Activated gamma-delta T cell treated with Interleukin-2 at 50 U/mL for 16 hours (primary cell): ENCODE measurements at regions not wholly inside any gene's neighbourhood (a gene's known extent, or its start where the extent isn't known, plus 50 kb on each side); places are given as distances from the start of the nearest gene placed in this dataset.

ENCODE experiments used
- DNase-seq: peaks from one replicate; pipeline ENCODE4 v3.0.0-alpha.2; 2020

DNA sequence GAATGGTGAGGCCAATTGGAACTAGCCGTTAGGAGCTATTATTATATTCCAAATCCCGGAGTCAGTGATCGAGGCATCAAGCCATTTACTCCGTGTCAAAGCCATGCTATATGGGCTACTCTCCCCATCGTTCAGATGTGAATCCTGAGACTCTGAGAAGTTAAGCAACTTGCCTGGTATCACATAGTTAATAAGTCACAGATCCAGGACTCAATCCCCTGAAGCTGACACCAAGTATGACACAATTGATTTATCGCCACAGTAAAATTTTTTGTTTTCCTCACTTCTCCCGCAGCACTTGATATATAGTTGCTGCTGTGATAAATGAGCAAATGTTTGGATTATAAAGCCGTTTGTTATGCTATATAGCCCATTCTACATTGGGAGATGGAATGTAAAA, 50.8 kb upstream of the TSHZ2 start:
- no peak for DNase-seq

DNA sequence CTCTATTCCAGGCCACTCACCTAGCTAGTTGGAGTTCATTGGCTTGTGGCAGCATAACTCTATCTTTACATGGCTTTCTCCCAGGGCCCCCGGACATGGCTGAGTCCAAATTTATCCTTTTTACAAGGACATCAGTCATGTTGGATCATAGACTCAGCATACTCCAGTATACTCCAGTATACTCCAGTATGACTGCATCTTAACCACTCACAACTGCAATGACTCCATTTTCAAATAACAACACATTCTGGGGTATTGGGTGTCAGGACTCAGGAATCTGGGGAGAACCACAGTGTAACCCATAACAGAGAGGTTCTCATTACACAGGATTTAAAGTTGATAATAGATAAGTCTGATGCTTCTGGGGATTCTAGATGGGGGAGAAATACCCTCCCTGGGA, 53.8 kb upstream of the TSHZ2 start:
- DNase-seq, result no peak

GRCh38 chr20:52915564-52915963, 56.6 kb upstream of the TSHZ2 start:
- DNase-seq, result no peak

DNA sequence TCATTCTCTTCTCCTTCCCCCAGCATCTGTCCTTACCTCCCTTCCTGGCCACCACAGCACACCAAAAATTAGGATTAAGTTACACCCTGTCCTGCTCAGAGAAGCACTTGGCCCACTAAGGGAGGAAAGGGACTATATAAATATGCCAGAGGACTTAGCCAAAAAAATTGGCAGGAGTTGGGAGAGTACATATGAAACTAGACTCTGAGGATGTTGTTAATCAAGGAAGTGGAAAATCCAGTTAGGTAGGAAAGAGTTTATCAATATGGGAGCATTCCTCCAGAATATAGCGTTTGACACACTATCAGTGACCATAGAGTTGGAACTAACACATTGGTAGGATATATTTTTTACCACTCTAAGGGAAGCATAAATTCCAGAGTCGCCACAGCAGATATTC, 57.3 kb upstream of the TSHZ2 start:
- no peak for DNase-seq

DNA sequence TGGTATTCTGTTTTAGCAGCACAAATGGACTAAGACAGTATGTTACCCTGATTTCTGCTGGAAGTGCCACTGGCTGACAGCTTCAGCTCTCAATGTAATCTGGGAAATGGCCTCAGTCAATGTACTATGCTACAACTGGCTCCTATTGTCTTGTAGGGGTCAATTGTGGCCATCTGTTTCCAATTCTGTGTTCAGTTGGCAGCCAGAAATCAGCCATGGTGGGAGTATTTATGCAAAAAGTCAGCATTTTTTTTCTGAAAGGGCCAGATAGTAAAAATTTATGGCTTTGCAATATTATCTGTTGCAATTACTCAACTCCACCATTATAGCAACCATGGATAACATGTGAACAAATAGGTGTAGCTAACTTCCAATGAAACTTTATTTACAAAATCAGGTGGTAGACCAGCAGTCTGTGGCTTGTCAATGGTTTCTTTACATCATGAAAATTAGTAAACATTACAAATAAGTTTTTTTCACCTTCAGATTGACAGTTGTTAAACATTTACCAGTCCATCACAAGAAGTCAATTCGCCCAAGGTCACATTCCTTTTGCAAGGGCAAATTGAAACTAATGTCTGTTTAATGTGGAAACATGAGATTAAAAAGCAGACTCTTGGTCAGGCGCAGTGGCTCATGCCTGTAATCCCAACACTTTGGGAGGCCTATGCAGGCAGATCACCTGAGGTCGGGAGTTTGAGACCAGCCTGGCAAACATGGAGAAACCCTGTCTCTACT, 58.3 kb upstream of the TSHZ2 start:
- no peak for DNase-seq

DNA sequence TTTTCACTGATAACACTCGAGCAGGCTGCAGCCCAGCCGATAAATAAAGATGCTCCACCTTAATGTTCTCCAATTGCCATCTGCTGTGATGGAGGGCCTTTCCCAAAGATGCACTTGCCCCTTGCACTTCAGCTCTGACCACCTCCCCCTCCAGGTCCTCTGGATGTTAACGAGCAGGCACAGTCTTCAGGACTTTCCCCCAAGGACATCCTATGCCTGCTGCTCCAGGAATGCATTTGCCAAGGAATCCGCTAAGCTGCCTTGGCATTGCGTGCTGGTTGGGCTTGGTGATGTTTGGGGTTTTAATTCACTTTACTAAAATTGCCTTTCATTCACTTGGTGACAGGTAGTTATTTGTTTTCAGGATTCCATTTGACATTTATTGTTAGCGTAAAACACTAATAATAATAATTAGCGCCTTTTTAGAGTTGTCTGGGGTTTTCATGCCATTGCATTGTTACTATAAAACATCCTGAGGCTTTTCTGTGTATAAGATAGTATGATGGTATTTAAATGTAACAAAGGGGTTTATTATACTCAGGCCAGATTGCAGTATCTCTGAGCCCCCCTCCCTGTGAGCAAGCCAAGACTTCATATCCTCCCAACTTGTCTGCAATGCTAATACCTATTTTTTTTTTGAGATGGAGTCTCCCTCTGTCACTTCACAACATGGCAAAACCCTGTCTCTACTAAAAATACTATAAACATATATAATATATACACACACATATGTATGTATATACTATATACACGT, 66.7 kb upstream of the TSHZ2 start:
- no peak for DNase-seq

- DNase-seq, result no peak
Observed at GRCh38 chr20:52904837-52905236, 67.3 kb upstream of the TSHZ2 start.

- DNase-seq, result no peak
Observed at GRCh38 chr20:52899041-52899608, 73.0 kb upstream of the TSHZ2 start.

- DNase-seq, result no peak
Observed at GRCh38 chr20:52896348-52896747, 75.8 kb upstream of the TSHZ2 start.

DNA sequence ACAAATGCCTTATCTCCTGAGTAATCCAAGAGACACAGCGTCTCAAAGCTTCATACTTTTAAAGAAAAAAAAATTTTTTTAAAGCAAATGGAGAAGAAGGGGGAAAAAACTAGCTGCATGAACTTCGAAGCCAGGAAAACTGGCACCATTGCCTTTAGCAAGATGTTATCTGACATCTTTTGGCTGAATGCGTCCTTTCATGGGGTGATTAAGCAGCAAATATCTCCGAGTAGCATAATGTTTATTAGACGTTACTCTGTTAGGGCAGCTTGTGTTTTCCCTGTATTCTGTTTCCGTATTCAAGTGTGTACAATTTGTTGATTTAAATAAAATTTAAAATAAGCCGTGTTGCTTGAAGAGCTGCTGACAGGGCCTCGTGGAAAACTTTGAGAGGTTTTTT, 76.5 kb upstream of the TSHZ2 start:
- DNase-seq, result no peak

- DNase-seq, result no peak
Observed at GRCh38 chr20:52895235-52895634, 76.9 kb upstream of the TSHZ2 start.

- DNase-seq, result no peak
Observed at GRCh38 chr20:52893498-52893897, 78.7 kb upstream of the TSHZ2 start.

DNA sequence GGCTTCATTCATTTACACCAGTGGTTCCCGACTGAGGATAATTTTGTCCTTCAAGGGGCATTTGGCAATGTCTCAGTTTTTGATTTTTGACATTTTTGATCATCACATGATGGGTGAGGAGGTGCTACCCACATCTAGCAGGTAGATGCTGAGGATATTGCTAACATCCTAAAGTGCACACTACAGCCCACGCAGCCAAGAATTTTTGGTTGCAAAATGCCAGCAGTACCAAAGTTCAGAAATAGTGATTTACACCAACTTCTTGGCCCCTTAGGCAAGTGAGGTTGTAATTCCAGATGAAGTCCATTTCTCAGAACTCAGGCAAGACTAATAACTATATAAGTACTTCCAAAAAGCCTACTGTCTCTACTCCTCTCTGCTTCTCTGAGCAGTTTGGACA, 80.1 kb upstream of the TSHZ2 start:
- DNase-seq, result no peak

DNA sequence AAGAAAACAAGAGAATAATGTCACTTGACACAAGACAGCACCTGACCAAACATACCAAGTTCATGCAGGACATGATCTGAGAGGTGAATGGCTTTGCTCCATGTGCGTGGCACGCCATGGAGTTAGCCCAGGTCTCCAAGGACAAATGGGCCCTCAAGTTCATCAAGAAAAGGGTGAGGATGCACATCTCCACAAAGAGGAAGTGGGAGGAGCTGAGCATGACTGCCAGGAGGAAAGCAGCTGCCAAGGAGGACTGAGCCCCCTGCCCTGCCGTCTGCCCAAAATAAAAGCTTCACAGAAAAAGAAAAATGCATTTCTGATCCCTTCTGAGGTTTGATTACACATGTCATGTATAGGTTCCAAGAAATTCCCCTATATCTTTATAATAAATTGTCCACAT, 82.0 kb upstream of the TSHZ2 start:
- DNase-seq, result no peak

- DNase-seq, result no peak
Observed at GRCh38 chr20:52889225-52889624, 82.9 kb upstream of the TSHZ2 start.

GRCh38 chr20:52888096-52888495, 84.1 kb upstream of the TSHZ2 start:
- DNase-seq, result no peak

GRCh38 chr20:52880997-52881396, 91.2 kb upstream of the TSHZ2 start:
- DNase-seq, result no peak

DNA sequence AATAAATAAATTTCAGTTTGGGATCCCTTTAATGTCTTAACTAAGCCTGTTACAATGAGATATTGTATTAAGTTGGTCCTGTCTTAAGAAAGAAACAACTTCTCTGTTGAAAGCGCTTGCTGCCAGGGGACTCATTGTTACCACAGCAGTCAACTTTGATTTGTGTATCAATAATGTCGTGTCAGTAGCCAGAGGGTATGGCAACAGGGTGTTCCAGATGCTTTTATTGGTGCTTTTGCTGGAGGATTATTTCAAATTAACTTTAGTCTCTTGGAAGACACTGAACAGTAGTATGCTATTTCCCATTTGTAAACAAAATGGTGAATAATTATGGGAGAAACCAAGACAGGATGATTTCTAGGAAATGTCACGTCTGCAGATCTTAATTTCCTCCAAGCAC, 91.9 kb upstream of the TSHZ2 start:
- no peak for DNase-seq

DNA sequence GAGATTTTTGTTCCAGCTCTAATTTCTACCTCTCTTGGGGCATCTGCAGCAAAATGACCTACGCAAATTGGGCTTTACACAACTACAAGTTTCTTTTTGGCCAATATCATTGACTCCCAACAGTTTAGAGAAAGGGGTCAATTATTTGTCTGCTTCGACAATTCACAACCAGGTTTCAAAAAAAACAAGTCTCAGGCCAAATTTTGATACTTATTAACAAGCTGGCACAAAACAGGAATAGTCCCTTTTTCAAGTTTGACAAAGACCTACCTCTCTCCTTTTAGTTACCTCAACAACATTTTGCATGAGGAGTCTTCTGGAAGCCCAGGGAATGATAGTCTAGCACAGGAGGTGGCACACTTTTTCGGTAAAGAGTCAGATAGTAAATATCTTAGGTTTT, 97.9 kb upstream of the TSHZ2 start:
- DNase-seq, result no peak

- no peak for DNase-seq
Observed at GRCh38 chr20:52869698-52870501, 102.3 kb upstream of the TSHZ2 start.

- DNase-seq, result no peak
Observed at GRCh38 chr20:52869276-52869675, 102.9 kb upstream of the TSHZ2 start.

- no peak for DNase-seq
Observed at GRCh38 chr20:52867305-52867704, 104.9 kb upstream of the TSHZ2 start.

DNA sequence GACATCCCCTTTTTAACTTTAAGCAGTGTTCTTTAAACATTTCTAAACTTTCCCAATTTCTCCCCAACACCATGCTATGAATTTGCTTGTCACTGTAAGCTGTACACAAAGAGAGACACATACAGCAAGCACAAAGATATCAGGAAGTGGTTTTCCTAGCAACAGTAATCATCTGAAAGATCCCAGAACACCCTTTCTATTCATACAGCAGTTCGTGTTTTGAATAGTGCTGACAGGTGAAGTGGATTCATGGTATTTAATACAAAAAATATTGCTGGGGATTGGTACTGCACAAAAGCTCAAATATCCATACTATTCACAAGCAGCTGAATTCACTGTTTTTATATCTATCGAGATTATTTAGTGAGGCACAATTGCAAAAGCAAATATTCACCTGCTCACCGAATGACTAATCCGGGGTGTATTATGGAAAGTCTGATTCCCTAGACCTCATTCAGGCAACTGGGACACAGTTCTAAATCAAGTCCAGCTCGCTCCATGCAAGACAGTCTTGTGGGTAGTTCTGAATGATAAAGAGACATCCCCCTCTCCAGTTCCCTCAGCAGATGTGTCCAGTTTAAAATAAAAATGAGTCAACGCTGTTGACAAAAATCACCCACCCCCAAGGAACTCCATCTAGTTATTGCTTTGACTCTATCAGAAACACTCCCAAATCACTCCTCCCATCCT, 107.1 kb upstream of the TSHZ2 start:
- DNase-seq, result no peak
